ENCODE measurements at regions not wholly inside any gene's neighbourhood (a gene's known extent, or its start where the extent isn't known, plus 50 kb on each side); places are given as distances from the start of the nearest gene placed in this dataset.
"Not testable (repeated sequence)": the region's sequence is repeated elsewhere in the genome, so short reads cannot be mapped to it uniquely, and the experiment has no call there.

DNA sequence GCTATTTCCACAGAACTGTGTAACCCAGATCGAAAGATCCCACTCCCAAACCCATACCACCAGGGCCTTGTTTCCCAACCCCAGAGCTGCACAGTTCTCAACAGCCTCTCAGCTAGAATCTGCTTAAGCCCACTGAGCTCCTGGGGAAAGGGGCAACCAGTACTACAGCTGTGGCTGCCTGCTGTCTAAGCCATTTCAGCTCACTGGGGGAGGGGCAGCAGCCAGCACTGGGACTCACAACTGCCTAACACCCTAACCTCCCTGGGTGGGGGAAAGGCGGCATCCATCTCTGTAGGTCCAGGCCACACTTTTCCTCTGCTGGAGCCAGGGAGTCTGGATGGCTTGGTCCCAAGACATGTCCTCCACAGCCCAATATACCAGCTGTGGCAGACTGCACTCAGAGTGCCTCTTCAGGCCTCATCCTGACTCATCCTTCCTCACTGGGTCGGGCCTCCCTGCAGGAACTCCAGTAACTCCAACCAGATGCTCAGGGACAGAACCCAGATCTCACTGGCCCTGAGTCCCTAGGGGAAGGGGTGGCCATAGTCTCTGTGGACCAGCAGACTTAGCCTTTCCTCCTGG lies 241.4 kb downstream of the HINT1 start:
- no peaks in the 10 kb centered on the region for H4K20me1 ChIP-seq (ENCODE audit: insufficient read depth, low read length)
- H3K36me3 ChIP-seq (replicated peaks; ENCODE audit: low read depth, low read length): no peaks in the 10 kb centered on the region
- no peaks in the 10 kb centered on the region for H3K79me2 ChIP-seq (ENCODE audit: low read length)
- no peak overlapping the region for H3K4me2 ChIP-seq (ENCODE audit: low read length)
- H3K27ac ChIP-seq (ENCODE audit: low read length): no peak overlapping the region
- TF ChIP-seq EZH2phosphoT487 (IDR thresholded peaks at IDR 0.05; ENCODE audit: low read depth): no peak
- TF ChIP-seq, protein P1, sequence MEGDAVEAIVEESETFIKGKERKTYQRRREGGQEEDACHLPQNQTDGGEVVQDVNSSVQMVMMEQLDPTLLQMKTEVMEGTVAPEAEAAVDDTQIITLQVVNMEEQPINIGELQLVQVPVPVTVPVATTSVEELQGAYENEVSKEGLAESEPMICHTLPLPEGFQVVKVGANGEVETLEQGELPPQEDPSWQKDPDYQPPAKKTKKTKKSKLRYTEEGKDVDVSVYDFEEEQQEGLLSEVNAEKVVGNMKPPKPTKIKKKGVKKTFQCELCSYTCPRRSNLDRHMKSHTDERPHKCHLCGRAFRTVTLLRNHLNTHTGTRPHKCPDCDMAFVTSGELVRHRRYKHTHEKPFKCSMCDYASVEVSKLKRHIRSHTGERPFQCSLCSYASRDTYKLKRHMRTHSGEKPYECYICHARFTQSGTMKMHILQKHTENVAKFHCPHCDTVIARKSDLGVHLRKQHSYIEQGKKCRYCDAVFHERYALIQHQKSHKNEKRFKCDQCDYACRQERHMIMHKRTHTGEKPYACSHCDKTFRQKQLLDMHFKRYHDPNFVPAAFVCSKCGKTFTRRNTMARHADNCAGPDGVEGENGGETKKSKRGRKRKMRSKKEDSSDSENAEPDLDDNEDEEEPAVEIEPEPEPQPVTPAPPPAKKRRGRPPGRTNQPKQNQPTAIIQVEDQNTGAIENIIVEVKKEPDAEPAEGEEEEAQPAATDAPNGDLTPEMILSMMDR (IDR thresholded peaks at IDR 0.05; ENCODE audit: low read depth, low read length): no peak
- no peak overlapping the region for H2AFZ ChIP-seq (ENCODE audit: low read depth, low read length)
- H3K9me3 ChIP-seq (ENCODE audit: insufficient read depth, low read length): no peaks in the 10 kb centered on the region
- H3K4me1 ChIP-seq (ENCODE audit: low read length): no peaks in the 10 kb centered on the region
- H3K4me3 ChIP-seq (ENCODE audit: low read length): no peak overlapping the region
- no peak overlapping the region for H3K9ac ChIP-seq (ENCODE audit: low read length)
- H3K27me3 ChIP-seq (ENCODE audit: low read depth, low read length): no peaks in the 10 kb centered on the region

DNA sequence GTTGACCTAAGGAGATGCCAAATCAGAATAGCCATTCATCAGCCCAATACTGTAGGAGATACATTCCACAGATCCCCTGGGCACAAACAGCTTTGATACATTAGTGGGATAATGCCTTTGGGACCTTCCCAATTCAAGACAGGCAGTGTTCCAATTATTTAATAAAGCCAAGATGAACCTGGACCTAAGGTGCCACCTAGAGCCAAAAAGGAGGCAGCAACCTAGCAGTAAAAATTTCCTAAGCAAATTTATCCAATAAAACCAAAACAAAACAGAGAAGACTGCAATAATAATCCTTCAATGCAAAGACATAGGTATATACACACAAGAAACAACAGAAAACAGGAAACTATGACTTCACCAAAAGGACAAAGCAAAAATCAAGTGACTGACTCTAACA lies 253.0 kb downstream of the HINT1 start:
- Histone ChIP-seq H3K4me3 (ENCODE audit: low read length) (no peak overlapping the region), H3K9me3 (ENCODE audit: insufficient read depth, low read length) (no peaks in the 10 kb centered on the region), H3K36me3 (replicated peaks; ENCODE audit: low read depth, low read length) (no peaks in the 10 kb centered on the region), H3K27me3 (ENCODE audit: low read depth, low read length) (no peaks in the 10 kb centered on the region), H3K79me2 (ENCODE audit: low read length) (no peaks in the 10 kb centered on the region), H3K4me1 (ENCODE audit: low read length) (no peaks in the 10 kb centered on the region), H3K9ac (ENCODE audit: low read length) (no peak overlapping the region), H3K27ac (ENCODE audit: low read length) (no peak overlapping the region), H3K4me2 (ENCODE audit: low read length) (no peak overlapping the region), H2AFZ (ENCODE audit: low read depth, low read length) (no peak overlapping the region), H4K20me1 (ENCODE audit: insufficient read depth, low read length) (no peaks in the 10 kb centered on the region)
- no peak for TF ChIP-seq EZH2phosphoT487 (IDR thresholded peaks at IDR 0.05; ENCODE audit: low read depth)
- TF ChIP-seq, protein P1 (IDR thresholded peaks at IDR 0.05; ENCODE audit: low read depth, low read length): peak; percentile 49

DNA sequence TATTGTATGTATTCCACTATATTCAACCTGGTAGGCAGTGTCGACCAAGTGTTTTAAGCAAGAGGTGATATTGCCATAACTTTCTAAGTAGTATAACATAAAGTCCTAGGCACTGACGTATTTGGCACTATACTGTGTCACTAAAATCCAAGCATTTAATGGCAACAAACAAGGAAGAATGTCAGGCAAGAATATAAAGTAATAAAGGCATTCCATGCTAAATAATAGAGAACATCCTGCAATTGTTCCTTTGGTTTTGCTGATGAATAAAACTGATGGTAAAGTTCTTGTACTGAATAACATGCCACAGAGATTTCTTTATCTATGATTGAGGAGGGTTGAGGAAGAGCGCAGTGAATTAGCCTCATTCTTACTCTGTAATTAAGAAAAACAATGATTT lies 256.9 kb downstream of the HINT1 start:
- Histone ChIP-seq H3K79me2 (ENCODE audit: low read length) (no peaks in the 10 kb centered on the region), H3K4me3 (ENCODE audit: low read length) (no peak overlapping the region), H3K4me2 (ENCODE audit: low read length) (no peak overlapping the region), H4K20me1 (ENCODE audit: insufficient read depth, low read length) (no peaks in the 10 kb centered on the region), H3K36me3 (replicated peaks; ENCODE audit: low read depth, low read length) (no peaks in the 10 kb centered on the region), H3K9me3 (ENCODE audit: insufficient read depth, low read length) (no peaks in the 10 kb centered on the region), H3K9ac (ENCODE audit: low read length) (no peak overlapping the region), H3K27me3 (ENCODE audit: low read depth, low read length) (no peaks in the 10 kb centered on the region), H3K27ac (ENCODE audit: low read length) (no peak overlapping the region), H3K4me1 (ENCODE audit: low read length) (no peaks in the 10 kb centered on the region), H2AFZ (ENCODE audit: low read depth, low read length) (no peak overlapping the region)
- TF ChIP-seq, protein P1 (IDR thresholded peaks at IDR 0.05; ENCODE audit: low read depth, low read length): no peak
- TF ChIP-seq EZH2phosphoT487 (IDR thresholded peaks at IDR 0.05; ENCODE audit: low read depth): no peak

DNA sequence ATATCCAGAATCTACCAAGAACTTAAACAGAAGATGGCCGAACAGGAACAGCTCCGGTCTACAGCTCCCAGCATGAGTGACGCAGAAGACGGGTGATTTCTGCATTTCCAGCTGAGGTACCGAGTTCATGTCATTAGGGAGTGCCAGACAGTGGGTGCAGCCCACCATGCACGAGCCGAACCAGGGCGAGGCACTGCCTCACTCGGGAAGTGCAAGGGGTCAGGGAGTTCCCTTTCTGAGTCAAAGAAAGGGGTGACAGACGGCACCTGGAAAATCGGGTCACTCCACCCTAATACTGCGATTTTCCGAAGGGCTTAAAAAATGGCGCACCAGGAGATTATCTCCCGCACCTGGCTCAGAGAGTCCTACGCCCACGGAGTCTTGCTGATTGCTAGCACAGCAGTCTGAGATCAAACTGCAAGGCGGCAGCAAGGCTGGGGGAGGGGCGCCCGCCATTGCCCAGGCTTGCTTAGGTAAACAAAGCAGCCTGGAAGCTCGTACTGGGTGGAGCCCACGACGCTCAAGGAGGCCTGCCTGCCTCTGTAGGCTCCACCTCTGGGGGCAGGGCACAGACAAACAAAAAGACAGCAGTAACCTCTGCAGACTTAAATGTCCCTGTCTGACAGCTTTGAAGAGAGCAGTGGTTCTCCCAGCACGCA lies 267.4 kb downstream of the HINT1 start:
- H3K79me2 ChIP-seq (ENCODE audit: low read length); H3K9me3 ChIP-seq (ENCODE audit: insufficient read depth, low read length); H3K36me3 ChIP-seq (replicated peaks; ENCODE audit: low read depth, low read length); H2AFZ ChIP-seq (ENCODE audit: low read depth, low read length); H3K4me3 ChIP-seq (ENCODE audit: low read length); H3K27ac ChIP-seq (ENCODE audit: low read length); H3K4me1 ChIP-seq (ENCODE audit: low read length); H3K4me2 ChIP-seq (ENCODE audit: low read length); H3K9ac ChIP-seq (ENCODE audit: low read length); H4K20me1 ChIP-seq (ENCODE audit: insufficient read depth, low read length); H3K27me3 ChIP-seq (ENCODE audit: low read depth, low read length): not testable (repeated sequence)

DNA sequence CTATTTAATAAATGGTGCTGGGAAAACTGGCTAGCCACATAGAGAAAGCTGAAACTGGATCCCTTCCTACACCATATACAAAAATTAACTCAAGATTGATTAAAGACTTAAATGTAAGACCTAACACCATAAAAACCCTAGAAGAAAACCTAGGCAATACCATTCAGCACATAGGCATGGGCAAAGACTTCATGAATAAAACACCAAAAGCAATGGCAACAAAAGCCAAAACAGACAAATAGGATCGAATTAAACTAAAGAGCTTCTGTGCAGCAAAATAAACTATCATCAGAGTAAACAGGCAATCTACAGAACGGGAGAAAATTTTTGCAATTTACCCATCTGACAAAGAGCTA lies 267.9 kb downstream of the HINT1 start:
- not testable (repeated sequence) for H3K79me2 ChIP-seq (ENCODE audit: low read length); H3K27ac ChIP-seq (ENCODE audit: low read length); H3K9me3 ChIP-seq (ENCODE audit: insufficient read depth, low read length); H3K4me2 ChIP-seq (ENCODE audit: low read length); H3K4me3 ChIP-seq (ENCODE audit: low read length); H4K20me1 ChIP-seq (ENCODE audit: insufficient read depth, low read length); H3K36me3 ChIP-seq (replicated peaks; ENCODE audit: low read depth, low read length); H3K27me3 ChIP-seq (ENCODE audit: low read depth, low read length); H3K4me1 ChIP-seq (ENCODE audit: low read length); H3K9ac ChIP-seq (ENCODE audit: low read length); H2AFZ ChIP-seq (ENCODE audit: low read depth, low read length)
